ENCODE measurements at regions not wholly inside any gene's neighbourhood (a gene's known extent, or its start where the extent isn't known, plus 50 kb on each side); places are given as distances from the start of the nearest gene placed in this dataset.

GRCh38 chr7:46589286-46589685 lies 668.2 kb upstream of the IGFBP3 start:
- TF ChIP-seq EZH2 (IDR thresholded peaks at IDR 0.05) (no peak), POLR2AphosphoS5 (IDR thresholded peaks at IDR 0.05; ENCODE audit: borderline replicate concordance, low read depth, low read length) (no peak)

All from SK-N-MC (cell line).